Cardiac fibroblast (primary cell): ENCODE measurements at regions not wholly inside any gene's neighbourhood (a gene's known extent, or its start where the extent isn't known, plus 50 kb on each side); places are given as distances from the start of the nearest gene placed in this dataset.

ENCODE experiments used
- DNase-seq, 2 donors: peaks; one replicate each; pipeline versions ENCODE4 v3.0.0 to v3.0.0-alpha.2; 2010; ENCODE audit warnings: low read depth in 2 of 2
- H3K4me3 ChIP-seq, 2 donors: replicated peaks in 1 of 2; 1 replicate in 1 of 2; 2 replicates in 1 of 2; pipeline ENCODE4 v1.5.1; 2011; ENCODE audit warnings: low read depth in 2 of 2, low read length in 2 of 2, mild to moderate bottlenecking in 2 of 2, moderate library complexity in 1 of 2
- CTCF ChIP-seq: IDR thresholded peaks from one replicate; pipeline ENCODE4 v1.5.1; 2011; ENCODE audit warnings: low read depth, mild to moderate bottlenecking, low read length, inconsistent platforms

- no peak for DNase-seq
- TF ChIP-seq CTCF = no peak
- no peak overlapping the region for H3K4me3 ChIP-seq
Observed at GRCh38 chr9:135243201-135244190, 156.0 kb downstream of the OLFM1 start.

- TF ChIP-seq CTCF = no peak
- H3K4me3 ChIP-seq = no peak overlapping the region
- DNase-seq = no peak
Observed at GRCh38 chr9:135244271-135245221, 157.1 kb downstream of the OLFM1 start.

GRCh38 chr9:135245482-135246247 is 158.2 kb downstream of the OLFM1 start:
- DNase-seq = no peak
- no peak for TF ChIP-seq CTCF
- H3K4me3 ChIP-seq = no peak overlapping the region

- DNase-seq = no peak
- no peak for TF ChIP-seq CTCF
- H3K4me3 ChIP-seq = no peak overlapping the region
Observed at GRCh38 chr9:135246248-135247205, 159.1 kb downstream of the OLFM1 start.

- DNase-seq = no peak
- no peak for TF ChIP-seq CTCF
- H3K4me3 ChIP-seq = no peak overlapping the region
Observed at GRCh38 chr9:135247227-135247930, 159.9 kb downstream of the OLFM1 start.
